SK-N-SH (cell line): ENCODE measurements at regions not wholly inside any gene's neighbourhood (a gene's known extent, or its start where the extent isn't known, plus 50 kb on each side); places are given as distances from the start of the nearest gene placed in this dataset.
"Not testable (repeated sequence)": the region's sequence is repeated elsewhere in the genome, so short reads cannot be mapped to it uniquely, and the experiment has no call there.

ENCODE experiments used
- CTCF ChIA-PET: fragments of 300-600, 350-600 bp; formaldehyde crosslinking; extraction: SDS; loops from one replicate; lab custom pipeline; 2021; lab: Yijun Ruan, JAX
- POLR2A ChIA-PET: fragments of 350-600 bp; sonication (Branson Sonifier 250); formaldehyde crosslinking; extraction: SDS; loops from one replicate; lab custom pipeline; 2020; ENCODE audit warnings: antibody characterized with exemption, inconsistent platforms; lab: Yijun Ruan, JAX
- DNase-seq: peaks from one replicate; pipeline ENCODE4 v3.0.0; 2012
- H2AFZ ChIP-seq: fragments of 200-600 bp; sonication (generic); 2 replicates; pipeline ENCODE4 v1.8.1; 2016; ENCODE audit warnings: antibody characterized with exemption, mild to moderate bottlenecking, low read depth
- H3F3A ChIP-seq: fragments of 200-600 bp; sonication (generic); replicated peaks from 2 replicates; pipeline ENCODE3; 2016; ENCODE audit warnings: antibody characterized with exemption, mild to moderate bottlenecking; ENCODE audit not compliant: insufficient read depth
- H3K27ac ChIP-seq, 2 experiments: fragments of 200-500 bp in 1 of 2; fragments of 200-600 bp in 1 of 2; sonication (Bioruptor generic) in 1 of 2; sonication (generic), shearing (Covaris generic) in 1 of 2; 2 replicates each; pipeline versions ENCODE4 v1.5.1 to v1.6.1; 2014 to 2016; ENCODE audit warnings: low read depth in 2 of 2, inconsistent platforms in 1 of 2, low read length in 1 of 2, mild to moderate bottlenecking in 1 of 2, mixed read lengths in 1 of 2
- H3K27me3 ChIP-seq: fragments of 200-600 bp; sonication (generic), shearing (Covaris generic); 2 replicates; pipeline ENCODE4 v1.6.1; 2016; ENCODE audit warnings: mixed run types; ENCODE audit not compliant: insufficient read depth
- H3K36me3 ChIP-seq, 2 experiments: fragments of 200-500 bp in 1 of 2; fragments of 200-600 bp in 1 of 2; sonication (Bioruptor generic) in 1 of 2; sonication (generic) in 1 of 2; replicated peaks in 1 of 2; 2 replicates each; pipeline versions ENCODE3 to v1.5.1; 2014 to 2016; ENCODE audit warnings: low read length in 1 of 2, mild to moderate bottlenecking in 1 of 2; ENCODE audit not compliant: insufficient read depth in 2 of 2, control insufficient read depth in 1 of 2
- H3K4me1 ChIP-seq, 2 experiments: fragments of 200-500 bp in 1 of 2; fragments of 200-600 bp in 1 of 2; sonication (Bioruptor generic) in 1 of 2; sonication (generic), shearing (Covaris generic) in 1 of 2; 2 replicates each; pipeline versions ENCODE4 v1.5.1 to v1.6.1; 2014 to 2016; ENCODE audit warnings: low read depth in 1 of 2, low read length in 1 of 2, mixed run types in 1 of 2; ENCODE audit not compliant: insufficient read depth in 2 of 2, control insufficient read depth in 1 of 2
- H3K4me2 ChIP-seq: fragments of 200-600 bp; sonication (generic), shearing (Covaris generic); 2 replicates; pipeline ENCODE4 v1.6.1; 2017; ENCODE audit warnings: mixed run types
- H3K4me3 ChIP-seq, 2 experiments: fragments of 200-500 bp in 1 of 2; fragments of 200-600 bp in 1 of 2; sonication (Bioruptor generic) in 1 of 2; sonication (generic), shearing (Covaris generic) in 1 of 2; 2 replicates each; pipeline versions ENCODE4 v1.5.1 to v1.8.1; 2014 to 2016; ENCODE audit warnings: low read depth in 2 of 2, inconsistent platforms in 1 of 2, low read length in 1 of 2, mild to moderate bottlenecking in 1 of 2, mixed read lengths in 1 of 2, moderate library complexity in 1 of 2
- H3K79me2 ChIP-seq: fragments of 200-600 bp; sonication (generic); 2 replicates; pipeline ENCODE4 v1.8.1; 2017; ENCODE audit warnings: mild to moderate bottlenecking; ENCODE audit not compliant: insufficient read depth
- H3K9ac ChIP-seq: fragments of 200-600 bp; sonication (generic); 2 replicates; pipeline ENCODE4 v1.6.1; 2017; ENCODE audit warnings: mixed run types
- H3K9me2 ChIP-seq: fragments of 200-600 bp; sonication (generic); 2 replicates; pipeline ENCODE4 v1.6.1; 2017; ENCODE audit warnings: mixed run types
- H3K9me3 ChIP-seq: fragments of 200-600 bp; sonication (generic); 2 replicates; pipeline ENCODE4 v1.6.1; 2017; ENCODE audit warnings: mixed run types, mild to moderate bottlenecking, moderate library complexity
- H4K20me1 ChIP-seq: fragments of 200-600 bp; sonication (generic); 2 replicates; pipeline ENCODE4 v1.6.1; 2017; ENCODE audit warnings: mild to moderate bottlenecking, mixed run types; ENCODE audit not compliant: insufficient read depth
- CHD2 ChIP-seq: fragments of 150-350 bp; IDR thresholded peaks from 2 replicates; pipeline ENCODE4 v1.6.1; 2018; ENCODE audit warnings: low read length; ENCODE audit not compliant: partially characterized antibody
- ELF1 ChIP-seq: IDR thresholded peaks from 2 replicates; pipeline ENCODE4 v1.4.0; 2012
- EP300 ChIP-seq, 2 experiments: IDR thresholded peaks; 2 replicates each; pipeline versions ENCODE4 v1.4.0 to v1.6.1; 2012; ENCODE audit warnings: borderline replicate concordance in 1 of 2, low read depth in 1 of 2, low read length in 1 of 2
- EZH2phosphoT487 ChIP-seq: fragments of 200-600 bp; sonication (generic); IDR thresholded peaks from 2 replicates; pipeline ENCODE4 v1.6.1; 2017; ENCODE audit warnings: low read depth, mixed run types, mild to moderate bottlenecking, antibody characterized with exemption, moderate library complexity, borderline replicate concordance
- FOSL2 ChIP-seq: IDR thresholded peaks from 2 replicates; pipeline ENCODE4 v1.4.0; 2012; ENCODE audit warnings: low read depth, mild to moderate bottlenecking, moderate library complexity, borderline replicate concordance
- FOXJ3 ChIP-seq: sonication (generic); formaldehyde crosslinking; IDR thresholded peaks from 2 replicates; pipeline ENCODE4 v1.5.1; 2020; ENCODE audit warnings: mild to moderate bottlenecking, missing genetic modification reagents
- FOXM1 ChIP-seq: IDR thresholded peaks from 2 replicates; pipeline ENCODE4 v1.4.0; 2012; ENCODE audit warnings: low read depth, mild to moderate bottlenecking
- GABPA ChIP-seq: IDR thresholded peaks from 2 replicates; pipeline ENCODE4 v1.4.0; 2012; ENCODE audit warnings: low read depth, mild to moderate bottlenecking
- IRF3 ChIP-seq: fragments of 150-350 bp; IDR thresholded peaks from 2 replicates; pipeline ENCODE4 v1.6.1; 2016; ENCODE audit warnings: mild to moderate bottlenecking, low read depth, low read length
- JUND ChIP-seq: IDR thresholded peaks from 2 replicates; pipeline ENCODE4 v1.4.0; 2012
- MAX ChIP-seq: IDR thresholded peaks from 2 replicates; pipeline ENCODE4 v1.4.0; 2012; ENCODE audit warnings: low read depth
- MEF2A ChIP-seq: IDR thresholded peaks from 2 replicates; pipeline ENCODE4 v1.4.0; 2012; ENCODE audit warnings: low read depth, borderline replicate concordance
- PBX3 ChIP-seq: IDR thresholded peaks from 2 replicates; pipeline ENCODE4; 2012
- POLR2AphosphoS5 ChIP-seq: IDR thresholded peaks from 2 replicates; pipeline ENCODE4 v1.6.1; 2012; ENCODE audit warnings: low read depth, low read length
- RAD21 ChIP-seq: IDR thresholded peaks from 2 replicates; pipeline ENCODE4 v1.6.1; 2012; ENCODE audit warnings: mild to moderate bottlenecking, low read length
- RXRA ChIP-seq: IDR thresholded peaks from 2 replicates; pipeline ENCODE4 v1.4.0; 2012; ENCODE audit warnings: low read depth, mild to moderate bottlenecking, borderline replicate concordance
- SMC3 ChIP-seq: IDR thresholded peaks from 2 replicates; pipeline ENCODE4 v1.6.1; 2012; ENCODE audit warnings: low read depth, low read length, improper control_type of control experiment
- USF1 ChIP-seq: IDR thresholded peaks from 2 replicates; pipeline ENCODE4 v1.4.0; 2012; ENCODE audit warnings: low read depth, borderline replicate concordance
- USF2 ChIP-seq: fragments of 150-350 bp; IDR thresholded peaks from 2 replicates; pipeline ENCODE4 v1.6.1; 2017; ENCODE audit warnings: antibody characterized with exemption, low read length, low read depth, borderline replicate concordance
- ZBTB33 ChIP-seq: IDR thresholded peaks from 2 replicates; pipeline ENCODE4 v1.4.0; 2012; ENCODE audit warnings: low read depth, borderline replicate concordance
- WGBS: methylation state at CpG from one replicate; pipeline ENCODE4 v1.1.6; 2017; ENCODE audit warnings: low lambda C conversion rate; 5-methylcytosine and 5-hydroxymethylcytosine counted together

GRCh38 chr3:153864793-153865192, 256.4 kb upstream of the ARHGEF26 start:
- POLR2A ChIA-PET, result no interaction called here
- Histone ChIP-seq H3F3A (no peaks in the 10 kb centered on the region), H3K9me2 (no peaks in the 10 kb centered on the region), H3K27me3 (no peaks in the 10 kb centered on the region), H3K36me3 (no peaks in the 10 kb centered on the region), H3K27ac (no peak overlapping the region), H3K4me2 (no peak overlapping the region), H3K4me3 (no peak overlapping the region), H3K9me3 (no peaks in the 10 kb centered on the region), H3K4me1 (peaks cover 0 to 4% of the 10 kb centered on the region in 2 experiments; a peak in 2 of 4 replicates), H4K20me1 (no peaks in the 10 kb centered on the region), H3K79me2 (no peaks in the 10 kb centered on the region), H2AFZ (no peak overlapping the region), H3K9ac (no peak overlapping the region)
- CTCF ChIA-PET, result no interaction called here
- DNase-seq, result no peak
- TF ChIP-seq CHD2, result no peak
- no peak for TF ChIP-seq RXRA
- TF ChIP-seq POLR2AphosphoS5, result no peak
- TF ChIP-seq PBX3, result no peak
- TF ChIP-seq MAX, result no peak
- TF ChIP-seq GABPA, result no peak
- TF ChIP-seq, all 33 proteins: peak for 0
- WGBS, result 7% methylated on average over 2 of the region's 2 CpGs

- Histone ChIP-seq H3F3A (no peaks in the 10 kb centered on the region), H4K20me1 (no peaks in the 10 kb centered on the region), H3K27me3 (no peaks in the 10 kb centered on the region), H3K4me2 (no peak overlapping the region), H3K4me3 (no peak overlapping the region), H3K79me2 (no peaks in the 10 kb centered on the region), H3K9ac (no peak overlapping the region), H3K27ac (no peak overlapping the region), H3K9me3 (no peaks in the 10 kb centered on the region), H3K4me1 (peaks cover 0 to 4% of the 10 kb centered on the region in 2 experiments; a peak in 2 of 4 replicates), H2AFZ (no peak overlapping the region), H3K36me3 (no peaks in the 10 kb centered on the region), H3K9me2 (no peaks in the 10 kb centered on the region)
- POLR2A ChIA-PET, result no interaction called here
- TF ChIP-seq FOXJ3 (CRISPR knock-in tag), result no peak
- TF ChIP-seq RAD21, result no peak
- no peak for TF ChIP-seq JUND
- no peak for TF ChIP-seq GABPA
- no peak for TF ChIP-seq ELF1
- no peak for TF ChIP-seq MEF2A
- TF ChIP-seq EP300 (IDR thresholded peaks at IDR 0.05; ENCODE audit: borderline replicate concordance in 1 of 2, low read depth in 1 of 2, low read length in 1 of 2), result no peak
- TF ChIP-seq ZBTB33, result no peak
- no peak for TF ChIP-seq EZH2phosphoT487
- TF ChIP-seq IRF3, result no peak
- no peak for TF ChIP-seq FOSL2
- TF ChIP-seq SMC3, result no peak
- TF ChIP-seq USF1, result no peak
- no peak for TF ChIP-seq FOXM1
- no peak for TF ChIP-seq USF2
- CTCF ChIA-PET, result no interaction called here
- no peak for DNase-seq
These were observed 254.3 kb upstream of the ARHGEF26 start for GRCh38 chr3:153866901-153867300.

- H3K9ac ChIP-seq, H3K27me3 ChIP-seq, DNase-seq, H3K27ac ChIP-seq, H3K9me3 ChIP-seq, H3K79me2 ChIP-seq, H3K4me1 ChIP-seq, POLR2A ChIA-PET, CTCF ChIA-PET, H3K36me3 ChIP-seq, H4K20me1 ChIP-seq, H3K9me2 ChIP-seq, H2AFZ ChIP-seq, H3K4me3 ChIP-seq, H3F3A ChIP-seq, H3K4me2 ChIP-seq: not testable (repeated sequence)
- WGBS, result 53% methylated on average over 2 of the region's 2 CpGs
These were observed 246.8 kb upstream of the ARHGEF26 start for GRCh38 chr3:153874348-153874747.
